GM23338 (cell line): ENCODE measurements at regions not wholly inside any gene's neighbourhood (a gene's known extent, or its start where the extent isn't known, plus 50 kb on each side); places are given as distances from the start of the nearest gene placed in this dataset.

Experiments
- ATAC-seq: fragments of 200-7000 bp; cut with Tn5 transposase; 3 replicates; pipeline ENCODE4 v1.9.1; 2020
- DNase-seq: peaks from one replicate; pipeline ENCODE4 v3.0.0-alpha.2; 2015; ENCODE audit warnings: low spot score
- H2AFZ ChIP-seq: fragments of 200-600 bp; sonication (generic); 2 replicates; pipeline ENCODE4 v1.8.0; 2016; ENCODE audit warnings: antibody characterized with exemption, mild to moderate bottlenecking, moderate library complexity
- H3F3A ChIP-seq: fragments of 200-600 bp; sonication (generic); replicated peaks from 2 replicates; pipeline ENCODE4 v1.8.0; 2017; ENCODE audit warnings: antibody characterized with exemption, mixed run types, low read depth
- H3K27ac ChIP-seq: fragments of 200-600 bp; sonication (generic); 2 replicates; pipeline ENCODE4 v1.6.1; 2016; ENCODE audit warnings: low read depth
- H3K27me3 ChIP-seq: fragments of 200-600 bp; sonication (generic); 2 replicates; pipeline ENCODE4 v1.8.0; 2016; ENCODE audit warnings: mild to moderate bottlenecking, mixed run types, moderate library complexity; ENCODE audit not compliant: insufficient read depth
- H3K36me3 ChIP-seq: fragments of 200-600 bp; sonication (generic); 2 replicates; pipeline ENCODE4 v1.8.0; 2016; ENCODE audit warnings: mild to moderate bottlenecking; ENCODE audit not compliant: insufficient read depth
- H3K4me1 ChIP-seq: fragments of 200-600 bp; sonication (generic); 2 replicates; pipeline ENCODE4 v1.8.0; 2016; ENCODE audit warnings: mild to moderate bottlenecking, moderate library complexity; ENCODE audit not compliant: insufficient read depth
- H3K4me2 ChIP-seq: fragments of 200-600 bp; sonication (generic); 2 replicates; pipeline ENCODE4 v1.7.1; 2017; ENCODE audit warnings: mixed run types
- H3K4me3 ChIP-seq: fragments of 200-600 bp; sonication (generic); 2 replicates; pipeline ENCODE4 v1.6.1; 2016; ENCODE audit warnings: mixed run types
- H3K79me2 ChIP-seq: fragments of 200-600 bp; sonication (generic); replicated peaks from 2 replicates; pipeline ENCODE4 v1.8.0; 2017; ENCODE audit warnings: mild to moderate bottlenecking; ENCODE audit not compliant: insufficient read depth
- H3K9me2 ChIP-seq: fragments of 200-600 bp; sonication (generic); 2 replicates; pipeline ENCODE4 v1.8.0; 2017; ENCODE audit not compliant: insufficient read depth
- H4K20me1 ChIP-seq: fragments of 200-600 bp; sonication (generic); replicated peaks from 2 replicates; pipeline ENCODE4 v1.8.0; 2017; ENCODE audit warnings: mild to moderate bottlenecking; ENCODE audit not compliant: insufficient read depth
- H3K27ac Mint-ChIP-seq: 2 replicates; pipeline ENCODE4 v1.8.0; 2020; ENCODE audit warnings: inconsistent platforms, mild to moderate bottlenecking, moderate library complexity, mixed read lengths
- H3K27me3 Mint-ChIP-seq: 3 replicates; pipeline ENCODE4 v1.8.0; 2022; ENCODE audit warnings: low read depth, mild to moderate bottlenecking, moderate library complexity, mixed read lengths, inconsistent platforms; ENCODE audit not compliant: insufficient read depth, poor library complexity
- H3K36me3 Mint-ChIP-seq: 3 replicates; pipeline ENCODE4 v1.8.0; 2021; ENCODE audit warnings: low read depth, mild to moderate bottlenecking, inconsistent platforms, moderate library complexity, mixed read lengths
- H3K4me1 Mint-ChIP-seq: 3 replicates; pipeline ENCODE4 v1.8.0; 2020; ENCODE audit warnings: mild to moderate bottlenecking, inconsistent platforms, mixed read lengths
- H3K4me3 Mint-ChIP-seq: 3 replicates; pipeline ENCODE4 v1.8.0; 2021; ENCODE audit warnings: moderate library complexity, mild to moderate bottlenecking, inconsistent platforms, mixed read lengths
- H3K9me3 Mint-ChIP-seq: 3 replicates; pipeline ENCODE4 v1.8.0; 2020; ENCODE audit warnings: moderate library complexity, mild to moderate bottlenecking, inconsistent platforms, mixed read lengths
- CTCF ChIP-seq, 2 experiments: fragments of 200-600 bp in 1 of 2; sonication (generic) in 1 of 2; conservative IDR thresholded peaks; 2 replicates each; pipeline versions ENCODE4 v1.5.1 to v1.6.1; 2016 to 2017; ENCODE audit warnings: antibody characterized with exemption in 2 of 2, low read depth in 2 of 2, mild to moderate bottlenecking in 2 of 2, moderate library complexity in 1 of 2
- ETS1 ChIP-seq: IDR thresholded peaks from 2 replicates; pipeline ENCODE4 v1.6.1; 2016; ENCODE audit warnings: antibody characterized with exemption
- EZH2 ChIP-seq: fragments of 200-600 bp; sonication (generic); IDR thresholded peaks from one replicate; pipeline ENCODE4 v1.8.0; 2017; ENCODE audit warnings: antibody characterized with exemption, mild to moderate bottlenecking, low read depth; ENCODE audit not compliant: unreplicated experiment
- EZH2phosphoT487 ChIP-seq: fragments of 200-600 bp; sonication (generic); IDR thresholded peaks from one replicate; pipeline ENCODE4 v1.8.1; 2018; ENCODE audit warnings: antibody characterized with exemption; ENCODE audit not compliant: unreplicated experiment
- JUNB ChIP-seq: IDR thresholded peaks from one replicate; pipeline ENCODE4 v1.6.1; 2016; ENCODE audit warnings: antibody characterized with exemption; ENCODE audit not compliant: unreplicated experiment
- NANOG ChIP-seq: IDR thresholded peaks from 2 replicates; pipeline ENCODE4 v1.6.1; 2016; ENCODE audit warnings: antibody characterized with exemption, borderline replicate concordance
- POLR2AphosphoS5 ChIP-seq: IDR thresholded peaks from 2 replicates; pipeline ENCODE4 v1.6.1; 2016; ENCODE audit warnings: antibody characterized with exemption, low read depth
- REST ChIP-seq: IDR thresholded peaks from one replicate; pipeline ENCODE4 v1.6.1; 2018; ENCODE audit warnings: antibody characterized with exemption; ENCODE audit not compliant: unreplicated experiment
- STAT1 ChIP-seq: IDR thresholded peaks from one replicate; pipeline ENCODE4 v1.6.1; 2016; ENCODE audit warnings: antibody characterized with exemption; ENCODE audit not compliant: unreplicated experiment
- ZNF462 ChIP-seq: fragments of 250-450 bp; sonication (Bioruptor Pico); IDR thresholded peaks from 2 replicates; pipeline ENCODE4 v1.5.0; 2020; ENCODE audit warnings: mild to moderate bottlenecking, moderate library complexity

- Histone ChIP-seq H3K27me3 (no peaks in the 10 kb centered on the region), H3F3A (no peaks in the 10 kb centered on the region), H3K79me2 (no peaks in the 10 kb centered on the region), H3K4me3 (no peak overlapping the region), H3K4me1 (peaks cover 8% of the 10 kb centered on the region), H3K27ac (no peak overlapping the region), H3K36me3 (no peaks in the 10 kb centered on the region), H4K20me1 (no peaks in the 10 kb centered on the region), H3K9me2 (peaks cover 4% of the 10 kb centered on the region; the same call in 1 of the 2 replicates), H2AFZ (no peak overlapping the region), H3K4me2 (no peak overlapping the region; the same call in 1 of the 2 replicates)
- Mint-ChIP-seq H3K27ac (peak overlapping the region; percentile 62; the same call in 1 of the 2 replicates), H3K9me3 (no peaks in the 10 kb centered on the region), H3K36me3 (no peaks in the 10 kb centered on the region), H3K4me1 (peaks cover 12% of the 10 kb centered on the region; the same call in 2 of the 3 replicates), H3K27me3 (peaks cover 3% of the 10 kb centered on the region), H3K4me3 (no peak overlapping the region; the same call in 2 of the 3 replicates)
- TF ChIP-seq EZH2phosphoT487, result no peak
- no peak for TF ChIP-seq ZNF462
- TF ChIP-seq CTCF (conservative IDR thresholded peaks at IDR 0.05; ENCODE audit: low read depth in 2 of 2), result no peak
- TF ChIP-seq STAT1, result no peak
- no peak for TF ChIP-seq JUNB
- no peak for TF ChIP-seq POLR2AphosphoS5
- no peak for TF ChIP-seq NANOG
- no peak for TF ChIP-seq ETS1
- TF ChIP-seq EZH2, result no peak
- no peak for TF ChIP-seq REST
- DNase-seq (no peak), ATAC-seq (peak; percentile 32; the same call in 2 of the 3 replicates)
Observed at GRCh38 chr3:25889525-25889917, 99.6 kb downstream of the OXSM start.
